ENCODE measurements at regions not wholly inside any gene's neighbourhood (a gene's known extent, or its start where the extent isn't known, plus 50 kb on each side); places are given as distances from the start of the nearest gene placed in this dataset.
"Not testable (repeated sequence)": the region's sequence is repeated elsewhere in the genome, so short reads cannot be mapped to it uniquely, and the experiment has no call there.

GRCh38 chr10:46217752-46218453, 68.9 kb upstream of the ANTXRL start:
- Mint-ChIP-seq H3K36me3 (peaks cover 41 to 50% of the 10 kb centered on the region in 2 donors), H3K4me3 (no peak overlapping the region), H3K27me3 (no peaks in the 10 kb centered on the region), H3K27ac (peak overlapping the region in 5 of 7 donors; percentile 39 to 87 (median 67)), H3K9me3 (no peaks in the 10 kb centered on the region), H3K4me1 (peaks cover 2 to 20% (median 6%) of the 10 kb centered on the region in 4 donors)
- H3K4me1 ChIP-seq (ENCODE audit: insufficient read depth, low read length) = no peaks in the 10 kb centered on the region
- H3K27me3 ChIP-seq (ENCODE audit: insufficient read depth, low read length) = no peaks in the 10 kb centered on the region
- ChIA-PET CTCF (ENCODE audit: partially characterized antibody) (interaction anchor here (1.0 to 2.7 kb wide), 2 partner anchors 11 to 38 kb away, joined by 5 to 15 read pairs; no protein-coding TSS in a partner anchor), POLR2A (ENCODE audit: partially characterized antibody) (no interaction called here)
- no peaks in the 10 kb centered on the region for H3K9me3 ChIP-seq (ENCODE audit: control insufficient read depth in 1 of 2, low read length in 2 of 2)
- DNase-seq = no peak
- intact Hi-C loops (cut with micrococcal nuclease) = no loop called here
- H3K27ac ChIP-seq (ENCODE audit: low read depth, low read length) = no peak overlapping the region
- no peak overlapping the region for H3K4me3 ChIP-seq (ENCODE audit: low read length in 2 of 2)
- peaks cover 18% of the 10 kb centered on the region for H3K36me3 ChIP-seq (ENCODE audit: insufficient read depth, low read length)

GRCh38 chr10:46218921-46219320, 67.9 kb upstream of the ANTXRL start:
- no peaks in the 10 kb centered on the region for H3K9me3 Mint-ChIP-seq

GRCh38 chr10:46219431-46219990, 67.3 kb upstream of the ANTXRL start:
- CTCF ChIA-PET (ENCODE audit: partially characterized antibody) = interaction anchor here (2.7 kb wide), 1 partner anchor 9 kb away, joined by 15 read pairs; no protein-coding TSS in a partner anchor
- POLR2A ChIA-PET (ENCODE audit: partially characterized antibody); DNase-seq; H3K4me3 Mint-ChIP-seq; intact Hi-C loops (cut with micrococcal nuclease); H3K9me3 Mint-ChIP-seq; H3K27me3 Mint-ChIP-seq; H3K27ac ChIP-seq (ENCODE audit: low read depth, low read length); H3K4me1 ChIP-seq (ENCODE audit: insufficient read depth, low read length); H3K9me3 ChIP-seq (ENCODE audit: control insufficient read depth in 1 of 2, low read length in 2 of 2); H3K4me3 ChIP-seq (ENCODE audit: low read length in 2 of 2); H3K27me3 ChIP-seq (ENCODE audit: insufficient read depth, low read length): not testable (repeated sequence)
- H3K27ac Mint-ChIP-seq = peak overlapping the region in 5 of 7 donors; percentile 59 to 78 (median 69)
- H3K4me1 Mint-ChIP-seq = peaks cover 4 to 22% (median 7%) of the 10 kb centered on the region in 4 donors
- H3K36me3 ChIP-seq (ENCODE audit: insufficient read depth, low read length) = peaks cover 23% of the 10 kb centered on the region
- H3K36me3 Mint-ChIP-seq = peaks cover 46 to 61% of the 10 kb centered on the region in 2 donors

More at GRCh38 chr10:46218921-46219320, 67.9 kb upstream of the ANTXRL start:
- no peaks in the 10 kb centered on the region for H3K9me3 ChIP-seq (ENCODE audit: control insufficient read depth in 1 of 2, low read length in 2 of 2)
- POLR2A ChIA-PET (ENCODE audit: partially characterized antibody) = no interaction called here
- no peak for DNase-seq
- intact Hi-C loops (cut with micrococcal nuclease) = no loop called here
- Mint-ChIP-seq H3K27ac (peak overlapping the region in 6 of 7 donors; percentile 18 to 78 (median 66)), H3K4me3 (no peak overlapping the region), H3K27me3 (no peaks in the 10 kb centered on the region), H3K4me1 (peaks cover 4 to 22% (median 7%) of the 10 kb centered on the region in 4 donors), H3K36me3 (peaks cover 43 to 57% of the 10 kb centered on the region in 2 donors)
- no peaks in the 10 kb centered on the region for H3K27me3 ChIP-seq (ENCODE audit: insufficient read depth, low read length)
- H3K4me3 ChIP-seq (ENCODE audit: low read length in 2 of 2) = no peak overlapping the region
- CTCF ChIA-PET (ENCODE audit: partially characterized antibody) = interaction anchor here (1.0 to 2.7 kb wide), 2 partner anchors 10 to 37 kb away, joined by 5 to 15 read pairs; no protein-coding TSS in a partner anchor
- peaks cover 22% of the 10 kb centered on the region for H3K36me3 ChIP-seq (ENCODE audit: insufficient read depth, low read length)
- H3K4me1 ChIP-seq (ENCODE audit: insufficient read depth, low read length) = no peaks in the 10 kb centered on the region
- H3K27ac ChIP-seq (ENCODE audit: low read depth, low read length) = no peak overlapping the region

GRCh38 chr10:46220187-46220586, 66.6 kb upstream of the ANTXRL start:
- intact Hi-C loops (cut with micrococcal nuclease) = no loop called here
- Mint-ChIP-seq H3K27ac (no peak overlapping the region), H3K36me3 (peaks cover 53 to 67% of the 10 kb centered on the region in 2 donors), H3K4me1 (peaks cover 4 to 23% (median 7%) of the 10 kb centered on the region in 4 donors), H3K27me3 (no peaks in the 10 kb centered on the region), H3K9me3 (no peaks in the 10 kb centered on the region), H3K4me3 (no peak overlapping the region)
- Histone ChIP-seq H3K9me3 (ENCODE audit: control insufficient read depth in 1 of 2, low read length in 2 of 2) (no peaks in the 10 kb centered on the region), H3K4me3 (ENCODE audit: low read length in 2 of 2) (no peak overlapping the region), H3K36me3 (ENCODE audit: insufficient read depth, low read length) (peaks cover 23% of the 10 kb centered on the region), H3K4me1 (ENCODE audit: insufficient read depth, low read length) (no peaks in the 10 kb centered on the region), H3K27me3 (ENCODE audit: insufficient read depth, low read length) (no peaks in the 10 kb centered on the region), H3K27ac (ENCODE audit: low read depth, low read length) (no peak overlapping the region)
- ChIA-PET CTCF (ENCODE audit: partially characterized antibody) (interaction anchor here (2.7 kb wide), 1 partner anchor 9 kb away, joined by 15 read pairs; no protein-coding TSS in a partner anchor), POLR2A (ENCODE audit: partially characterized antibody) (no interaction called here)
- DNase-seq = no peak

GRCh38 chr10:46220872-46221538, 65.8 kb upstream of the ANTXRL start:
- no peak for DNase-seq

GRCh38 chr10:46222364-46222935, 64.3 kb upstream of the ANTXRL start:
- no peaks in the 10 kb centered on the region for H3K9me3 Mint-ChIP-seq
- peaks cover 43 to 57% of the 10 kb centered on the region in 2 donors for H3K36me3 Mint-ChIP-seq

More at GRCh38 chr10:46220872-46221538, 65.8 kb upstream of the ANTXRL start:
- intact Hi-C loops (cut with micrococcal nuclease) = no loop called here
- Mint-ChIP-seq H3K4me1 (peaks cover 4 to 20% (median 7%) of the 10 kb centered on the region in 4 donors), H3K9me3 (no peaks in the 10 kb centered on the region), H3K4me3 (no peak overlapping the region), H3K27ac (peak overlapping the region in 4 of 7 donors; percentile 29 to 59 (median 50)), H3K36me3 (peaks cover 54 to 67% of the 10 kb centered on the region in 2 donors), H3K27me3 (no peaks in the 10 kb centered on the region)
- no peaks in the 10 kb centered on the region for H3K27me3 ChIP-seq (ENCODE audit: insufficient read depth, low read length)
- no peaks in the 10 kb centered on the region for H3K4me1 ChIP-seq (ENCODE audit: insufficient read depth, low read length)
- no peaks in the 10 kb centered on the region for H3K9me3 ChIP-seq (ENCODE audit: control insufficient read depth in 1 of 2, low read length in 2 of 2)
- POLR2A ChIA-PET (ENCODE audit: partially characterized antibody) = no interaction called here
- no peak overlapping the region for H3K4me3 ChIP-seq (ENCODE audit: low read length in 2 of 2)
- no peak overlapping the region for H3K27ac ChIP-seq (ENCODE audit: low read depth, low read length)
- CTCF ChIA-PET (ENCODE audit: partially characterized antibody) = no interaction called here
- peaks cover 23% of the 10 kb centered on the region for H3K36me3 ChIP-seq (ENCODE audit: insufficient read depth, low read length)

More at GRCh38 chr10:46222364-46222935, 64.3 kb upstream of the ANTXRL start:
- ChIA-PET POLR2A (ENCODE audit: partially characterized antibody) (no interaction called here), CTCF (ENCODE audit: partially characterized antibody) (interaction anchor here (1.4 kb wide), 1 partner anchor 34 kb away, joined by 3 read pairs; no protein-coding TSS in a partner anchor)
- H3K27me3 Mint-ChIP-seq = no peaks in the 10 kb centered on the region
- H3K4me1 Mint-ChIP-seq = peaks cover 4 to 16% (median 7%) of the 10 kb centered on the region in 4 donors
- no peak overlapping the region for H3K4me3 ChIP-seq (ENCODE audit: low read length in 2 of 2)
- no peaks in the 10 kb centered on the region for H3K9me3 ChIP-seq (ENCODE audit: control insufficient read depth in 1 of 2, low read length in 2 of 2)
- intact Hi-C loops (cut with micrococcal nuclease) = no loop called here
- H3K4me1 ChIP-seq (ENCODE audit: insufficient read depth, low read length) = no peaks in the 10 kb centered on the region
- peak overlapping the region in 3 of 7 donors; percentile 65 to 77 (median 71) for H3K27ac Mint-ChIP-seq
- DNase-seq = no peak
- no peak overlapping the region for H3K27ac ChIP-seq (ENCODE audit: low read depth, low read length)
- H3K27me3 ChIP-seq (ENCODE audit: insufficient read depth, low read length) = no peaks in the 10 kb centered on the region
- H3K4me3 Mint-ChIP-seq = no peak overlapping the region
- peaks cover 13% of the 10 kb centered on the region for H3K36me3 ChIP-seq (ENCODE audit: insufficient read depth, low read length)

All from CD4-positive, alpha-beta memory T cell (primary cell).